PC-9 (cell line): ENCODE measurements at regions not wholly inside any gene's neighbourhood (a gene's known extent, or its start where the extent isn't known, plus 50 kb on each side); places are given as distances from the start of the nearest gene placed in this dataset.

Source experiments
- BruUV-seq: library from RNA; stranded (reverse); fragments of 400-500 nt; replicated peaks from 2 replicates; lab custom pipeline; 2021; lab: Mats Ljungman, UMichigan
- CTCF ChIA-PET: fragments of 300-600 bp; sonication (Branson Sonifier 250); formaldehyde crosslinking; loops from one replicate; lab custom pipeline; 2022; ENCODE audit warnings: antibody characterized with exemption; lab: Charles Lee
- POLR2A ChIA-PET: fragments of 300-600 bp; sonication (Branson Sonifier 250); formaldehyde crosslinking; loops from one replicate; lab custom pipeline; 2022; ENCODE audit warnings: antibody characterized with exemption; ENCODE audit not compliant: unreplicated experiment; lab: Charles Lee
- DNase-seq, 2 experiments: peaks; one replicate each; pipeline versions ENCODE4 v3.0.0 to v3.0.0-alpha.2; 2015 to 2022; ENCODE audit warnings: mixed read lengths in 1 of 2
- H2AFZ ChIP-seq: fragments of 200-600 bp; sonication (generic); 2 replicates; pipeline ENCODE4 v1.8.1; 2017; ENCODE audit warnings: antibody characterized with exemption
- H3F3A ChIP-seq: fragments of 200-600 bp; sonication (generic); 2 replicates; pipeline ENCODE4 v1.8.1; 2017; ENCODE audit warnings: antibody characterized with exemption, mild to moderate bottlenecking, low read depth; ENCODE audit not compliant: insufficient read depth
- H3K27ac ChIP-seq: fragments of 200-600 bp; sonication (generic); 2 replicates; pipeline ENCODE4 v1.6.1; 2016; ENCODE audit warnings: mixed run types
- H3K27me3 ChIP-seq: fragments of 200-600 bp; sonication (generic); 2 replicates; pipeline ENCODE4 v1.6.1; 2016; ENCODE audit warnings: low read depth, mixed run types; ENCODE audit not compliant: insufficient read depth
- H3K36me3 ChIP-seq: fragments of 200-600 bp; sonication (generic); 2 replicates; pipeline ENCODE4 v1.6.1; 2016; ENCODE audit warnings: low read depth, mixed run types
- H3K4me1 ChIP-seq: fragments of 200-600 bp; sonication (generic); replicated peaks from 2 replicates; pipeline ENCODE4 v1.6.1; 2016; ENCODE audit warnings: mixed run types; ENCODE audit not compliant: insufficient read depth
- H3K4me2 ChIP-seq: fragments of 200-600 bp; sonication (generic); 2 replicates; pipeline ENCODE4 v1.6.1; 2017; ENCODE audit warnings: mixed run types
- H3K4me3 ChIP-seq: fragments of 200-600 bp; sonication (generic); 2 replicates; pipeline ENCODE4 v1.6.1; 2016; ENCODE audit warnings: mixed run types
- H3K79me2 ChIP-seq: fragments of 200-600 bp; sonication (generic); 2 replicates; pipeline ENCODE4 v1.6.1; 2017; ENCODE audit warnings: low read depth, mixed run types
- H3K9me2 ChIP-seq: fragments of 200-600 bp; sonication (generic); 2 replicates; pipeline ENCODE4 v1.8.1; 2017; ENCODE audit warnings: mild to moderate bottlenecking; ENCODE audit not compliant: insufficient read depth
- H3K9me3 ChIP-seq: fragments of 200-600 bp; sonication (generic); 2 replicates; pipeline ENCODE4 v1.8.1; 2016; ENCODE audit warnings: low read depth; ENCODE audit not compliant: insufficient read depth
- H4K20me1 ChIP-seq: fragments of 200-600 bp; sonication (generic); 2 replicates; pipeline ENCODE4 v1.8.1; 2017; ENCODE audit not compliant: insufficient read depth
- CTCF ChIP-seq: fragments of 200-600 bp; sonication (generic); conservative IDR thresholded peaks from 2 replicates; pipeline ENCODE4 v1.6.1; 2017; ENCODE audit warnings: mixed run types, antibody characterized with exemption, mild to moderate bottlenecking, moderate library complexity
- EZH2 ChIP-seq: fragments of 200-600 bp; sonication (generic); IDR thresholded peaks from 2 replicates; pipeline ENCODE4 v1.8.0; 2017; ENCODE audit warnings: antibody characterized with exemption, low read depth
- intact Hi-C: fragments of 100-400 bp; cut with micrococcal nuclease; formaldehyde crosslinking; loops from one replicate; pipeline ENCODE4 v1.10.0; 2022; ENCODE audit not compliant: unreplicated experiment

GRCh38 chr4:64613046-64613445, 203.8 kb upstream of the TECRL start:
- no peaks in the 10 kb centered on the region for H3K36me3 ChIP-seq
- H3K4me2 ChIP-seq, result no peak overlapping the region
- H3F3A ChIP-seq, result no peaks in the 10 kb centered on the region
- H3K79me2 ChIP-seq, result no peaks in the 10 kb centered on the region
- no peaks in the 10 kb centered on the region for H4K20me1 ChIP-seq
- intact Hi-C loops, result no loop called here
- BruUV-seq, result no TSS peak
- ChIA-PET CTCF (no interaction called here), POLR2A (no interaction called here)
- H3K9me3 ChIP-seq, result no peaks in the 10 kb centered on the region
- H3K27me3 ChIP-seq, result no peaks in the 10 kb centered on the region
- H3K27ac ChIP-seq, result no peak overlapping the region
- H3K4me1 ChIP-seq, result no peaks in the 10 kb centered on the region
- no peak overlapping the region for H3K4me3 ChIP-seq
- H3K9me2 ChIP-seq, result no peaks in the 10 kb centered on the region
- no peak overlapping the region for H2AFZ ChIP-seq
- DNase-seq, result no peak
- no peak for TF ChIP-seq CTCF
- no peak for TF ChIP-seq EZH2

- H3F3A ChIP-seq, result no peaks in the 10 kb centered on the region
- TF ChIP-seq CTCF (no peak), EZH2 (no peak)
- H4K20me1 ChIP-seq, result no peaks in the 10 kb centered on the region
- DNase-seq, result no peak
- no peaks in the 10 kb centered on the region for H3K4me1 ChIP-seq
- ChIA-PET POLR2A (no interaction called here), CTCF (interaction anchor here (0.6 kb wide), 1 partner anchor 14 kb away, joined by 11 read pairs; no protein-coding TSS in a partner anchor)
- H2AFZ ChIP-seq, result no peak overlapping the region
- no peaks in the 10 kb centered on the region for H3K9me3 ChIP-seq
- no peaks in the 10 kb centered on the region for H3K79me2 ChIP-seq
- no TSS peak for BruUV-seq
- H3K27ac ChIP-seq, result no peak overlapping the region
- no peaks in the 10 kb centered on the region for H3K36me3 ChIP-seq
- intact Hi-C loops, result no loop called here
- H3K9me2 ChIP-seq, result no peaks in the 10 kb centered on the region
- H3K27me3 ChIP-seq, result no peaks in the 10 kb centered on the region
- no peak overlapping the region for H3K4me3 ChIP-seq
- H3K4me2 ChIP-seq, result no peak overlapping the region
Measured at GRCh38 chr4:64598066-64598465, 188.8 kb upstream of the TECRL start.

- TF ChIP-seq EZH2, result no peak
- TF ChIP-seq CTCF, result no peak
- no peak overlapping the region for H2AFZ ChIP-seq
- H3K27me3 ChIP-seq, result no peaks in the 10 kb centered on the region
- CTCF ChIA-PET, result no interaction called here
- no peaks in the 10 kb centered on the region for H3K79me2 ChIP-seq
- no peaks in the 10 kb centered on the region for H3F3A ChIP-seq
- H3K27ac ChIP-seq, result no peak overlapping the region
- intact Hi-C loops, result no loop called here
- H3K9me2 ChIP-seq, result no peaks in the 10 kb centered on the region
- no peaks in the 10 kb centered on the region for H4K20me1 ChIP-seq
- no peak for DNase-seq
- no peaks in the 10 kb centered on the region for H3K9me3 ChIP-seq
- BruUV-seq, result no TSS peak
- no peaks in the 10 kb centered on the region for H3K36me3 ChIP-seq
- no peaks in the 10 kb centered on the region for H3K4me1 ChIP-seq
- no peak overlapping the region for H3K4me3 ChIP-seq
- POLR2A ChIA-PET, result no interaction called here
- no peak overlapping the region for H3K4me2 ChIP-seq
Measured at GRCh38 chr4:64594723-64595122, 185.5 kb upstream of the TECRL start.
